ENCODE measurements at regions not wholly inside any gene's neighbourhood (a gene's known extent, or its start where the extent isn't known, plus 50 kb on each side); places are given as distances from the start of the nearest gene placed in this dataset.

- Mint-ChIP-seq H3K4me1 (ENCODE audit: low read depth) (no peaks in the 10 kb centered on the region), H3K27me3 (ENCODE audit: low read depth) (peaks cover 12% of the 10 kb centered on the region), H3K4me3 (ENCODE audit: unreplicated experiment) (no peak overlapping the region), H3K36me3 (ENCODE audit: low read depth) (no peaks in the 10 kb centered on the region), H3K9me3 (ENCODE audit: low read depth) (peaks cover 4% of the 10 kb centered on the region), H3K27ac (ENCODE audit: unreplicated experiment) (no peak overlapping the region)
- no peak for TF ChIP-seq CTCF (IDR thresholded peaks at IDR 0.05)
- DNase-seq (ENCODE audit: low spot score) = peak; percentile 68
Observed at GRCh38 chr1:30256911-30257310, 466.5 kb downstream of the MATN1 start.

- H3K4me1 Mint-ChIP-seq (ENCODE audit: low read depth) = no peaks in the 10 kb centered on the region
- TF ChIP-seq CTCF (IDR thresholded peaks at IDR 0.05) = no peak
- no peaks in the 10 kb centered on the region for H3K9me3 Mint-ChIP-seq (ENCODE audit: low read depth)
- peak; percentile 9 for DNase-seq (ENCODE audit: low spot score)
- H3K4me3 Mint-ChIP-seq (ENCODE audit: unreplicated experiment) = no peak overlapping the region
- no peaks in the 10 kb centered on the region for H3K36me3 Mint-ChIP-seq (ENCODE audit: low read depth)
- peaks cover 21% of the 10 kb centered on the region for H3K27me3 Mint-ChIP-seq (ENCODE audit: low read depth)
- H3K27ac Mint-ChIP-seq (ENCODE audit: unreplicated experiment) = no peak overlapping the region
Observed at GRCh38 chr1:30255111-30255724, 468.2 kb downstream of the MATN1 start.

- DNase-seq (ENCODE audit: low spot score) = peak; percentile 66
- Mint-ChIP-seq H3K9me3 (ENCODE audit: low read depth) (no peaks in the 10 kb centered on the region), H3K4me1 (ENCODE audit: low read depth) (no peaks in the 10 kb centered on the region), H3K36me3 (ENCODE audit: low read depth) (no peaks in the 10 kb centered on the region), H3K27ac (ENCODE audit: unreplicated experiment) (no peak overlapping the region), H3K27me3 (ENCODE audit: low read depth) (peaks cover 20% of the 10 kb centered on the region), H3K4me3 (ENCODE audit: unreplicated experiment) (no peak overlapping the region)
- TF ChIP-seq CTCF (IDR thresholded peaks at IDR 0.05) = no peak
Observed at GRCh38 chr1:30253807-30254440, 469.5 kb downstream of the MATN1 start.

GRCh38 chr1:30253361-30253760 is 470.0 kb downstream of the MATN1 start:
- Mint-ChIP-seq H3K27ac (ENCODE audit: unreplicated experiment) (no peak overlapping the region), H3K27me3 (ENCODE audit: low read depth) (peaks cover 17% of the 10 kb centered on the region), H3K4me3 (ENCODE audit: unreplicated experiment) (no peak overlapping the region), H3K9me3 (ENCODE audit: low read depth) (no peaks in the 10 kb centered on the region), H3K4me1 (ENCODE audit: low read depth) (no peaks in the 10 kb centered on the region), H3K36me3 (ENCODE audit: low read depth) (no peaks in the 10 kb centered on the region)
- TF ChIP-seq CTCF (IDR thresholded peaks at IDR 0.05) = no peak
- DNase-seq (ENCODE audit: low spot score) = peak; percentile 57

GRCh38 chr1:30250984-30251850 is 472.2 kb downstream of the MATN1 start:
- H3K36me3 Mint-ChIP-seq (ENCODE audit: low read depth) = no peaks in the 10 kb centered on the region
- H3K4me1 Mint-ChIP-seq (ENCODE audit: low read depth) = no peaks in the 10 kb centered on the region
- H3K27me3 Mint-ChIP-seq (ENCODE audit: low read depth) = peaks cover 26% of the 10 kb centered on the region
- H3K27ac Mint-ChIP-seq (ENCODE audit: unreplicated experiment) = no peak overlapping the region
- no peak for TF ChIP-seq CTCF (IDR thresholded peaks at IDR 0.05)
- H3K4me3 Mint-ChIP-seq (ENCODE audit: unreplicated experiment) = no peak overlapping the region
- H3K9me3 Mint-ChIP-seq (ENCODE audit: low read depth) = no peaks in the 10 kb centered on the region
- DNase-seq (ENCODE audit: low spot score) = no peak
